ENCODE measurements at regions not wholly inside any gene's neighbourhood (a gene's known extent, or its start where the extent isn't known, plus 50 kb on each side); places are given as distances from the start of the nearest gene placed in this dataset.

GRCh38 chr7:10116511-10116910, 857.2 kb upstream of the PHF14 start:
- H3K9me3 ChIP-seq (ENCODE audit: control insufficient read depth in 4 of 4, insufficient read depth in 3 of 4, low read length in 3 of 4) = no peaks in the 10 kb centered on the region
- H3K4me3 ChIP-seq = no peak overlapping the region
- TF ChIP-seq CTCF (IDR thresholded peaks at IDR 0.05; ENCODE audit: control extremely low read depth, extremely low read depth) = no peak
- DNase-seq = no peak
- H3K27me3 ChIP-seq (ENCODE audit: control insufficient read depth in 3 of 3, insufficient read depth in 3 of 3, low read length in 2 of 3) = no peaks in the 10 kb centered on the region
- no peak for ATAC-seq (ENCODE audit: insufficient read depth, low FRiP score)
- peaks cover 0 to under 1% (median 0%) of the 10 kb centered on the region in 5 donors for H3K4me1 ChIP-seq (ENCODE audit: control insufficient read depth in 5 of 5, insufficient read depth in 5 of 5, low read length in 5 of 5)
- no peaks in the 10 kb centered on the region for H3K36me3 ChIP-seq (ENCODE audit: control insufficient read depth in 4 of 4, insufficient read depth in 4 of 4, low read length in 4 of 4)
- WGBS, 2 donors = 89 to 95% methylated on average over 6 of the region's 6 CpGs
- no peak overlapping the region for H3K9ac ChIP-seq (ENCODE audit: insufficient read depth in 1 of 2, low read length in 2 of 2)
- H3K27ac ChIP-seq (ENCODE audit: low read depth in 1 of 2, low read length in 1 of 2) = no peak overlapping the region

GRCh38 chr7:10117815-10118214, 855.9 kb upstream of the PHF14 start:
- no peak for TF ChIP-seq CTCF (IDR thresholded peaks at IDR 0.05; ENCODE audit: control extremely low read depth, extremely low read depth)
- H3K27me3 ChIP-seq (ENCODE audit: control insufficient read depth in 3 of 3, insufficient read depth in 3 of 3, low read length in 2 of 3) = no peaks in the 10 kb centered on the region
- 84 to 85% methylated on average over 1 of the region's 1 CpG for WGBS, 2 donors
- H3K4me1 ChIP-seq (ENCODE audit: control insufficient read depth in 5 of 5, insufficient read depth in 5 of 5, low read length in 5 of 5) = peaks cover 0 to 14% (median 0%) of the 10 kb centered on the region in 5 donors
- no peak overlapping the region for H3K4me3 ChIP-seq
- no peak for ATAC-seq (ENCODE audit: insufficient read depth, low FRiP score)
- H3K36me3 ChIP-seq (ENCODE audit: control insufficient read depth in 4 of 4, insufficient read depth in 4 of 4, low read length in 4 of 4) = no peaks in the 10 kb centered on the region
- no peak for DNase-seq
- no peak overlapping the region for H3K27ac ChIP-seq (ENCODE audit: low read depth in 1 of 2, low read length in 1 of 2)
- no peaks in the 10 kb centered on the region for H3K9me3 ChIP-seq (ENCODE audit: control insufficient read depth in 4 of 4, insufficient read depth in 3 of 4, low read length in 3 of 4)
- H3K9ac ChIP-seq (ENCODE audit: insufficient read depth in 1 of 2, low read length in 2 of 2) = no peak overlapping the region

- ATAC-seq (ENCODE audit: insufficient read depth, low FRiP score) = no peak
These were observed 852.7 kb upstream of the PHF14 start for GRCh38 chr7:10120936-10121335.

More at GRCh38 chr7:10120936-10121335, 852.7 kb upstream of the PHF14 start:
- Histone ChIP-seq H3K4me3 (no peak overlapping the region), H3K36me3 (ENCODE audit: control insufficient read depth in 4 of 4, insufficient read depth in 4 of 4, low read length in 4 of 4) (no peaks in the 10 kb centered on the region), H3K4me1 (ENCODE audit: control insufficient read depth in 5 of 5, insufficient read depth in 5 of 5, low read length in 5 of 5) (peaks cover 0 to 17% (median 0%) of the 10 kb centered on the region in 5 donors), H3K9ac (ENCODE audit: insufficient read depth in 1 of 2, low read length in 2 of 2) (no peak overlapping the region), H3K27ac (ENCODE audit: low read depth in 1 of 2, low read length in 1 of 2) (no peak overlapping the region), H3K27me3 (ENCODE audit: control insufficient read depth in 3 of 3, insufficient read depth in 3 of 3, low read length in 2 of 3) (no peaks in the 10 kb centered on the region), H3K9me3 (ENCODE audit: control insufficient read depth in 4 of 4, insufficient read depth in 3 of 4, low read length in 3 of 4) (no peaks in the 10 kb centered on the region)
- 92 to 94% methylated on average over 2 of the region's 2 CpGs for WGBS, 2 donors
- no peak for DNase-seq
- TF ChIP-seq CTCF (IDR thresholded peaks at IDR 0.05; ENCODE audit: control extremely low read depth, extremely low read depth) = no peak
